ENCODE measurements at regions not wholly inside any gene's neighbourhood (a gene's known extent, or its start where the extent isn't known, plus 50 kb on each side); places are given as distances from the start of the nearest gene placed in this dataset.

GRCh38 chr12:115408642-115409041 is 724.7 kb upstream of the TBX3 start:
- TF ChIP-seq EZH2 (IDR thresholded peaks at IDR 0.05; ENCODE audit: insufficient read depth, poor library complexity, severe bottlenecking) (no peak), EZH2phosphoT487 (IDR thresholded peaks at IDR 0.05; ENCODE audit: insufficient read depth, low read depth) (no peak)

All from GM23248 (cell line).